ENCODE measurements at regions not wholly inside any gene's neighbourhood (a gene's known extent, or its start where the extent isn't known, plus 50 kb on each side); places are given as distances from the start of the nearest gene placed in this dataset.

DNA sequence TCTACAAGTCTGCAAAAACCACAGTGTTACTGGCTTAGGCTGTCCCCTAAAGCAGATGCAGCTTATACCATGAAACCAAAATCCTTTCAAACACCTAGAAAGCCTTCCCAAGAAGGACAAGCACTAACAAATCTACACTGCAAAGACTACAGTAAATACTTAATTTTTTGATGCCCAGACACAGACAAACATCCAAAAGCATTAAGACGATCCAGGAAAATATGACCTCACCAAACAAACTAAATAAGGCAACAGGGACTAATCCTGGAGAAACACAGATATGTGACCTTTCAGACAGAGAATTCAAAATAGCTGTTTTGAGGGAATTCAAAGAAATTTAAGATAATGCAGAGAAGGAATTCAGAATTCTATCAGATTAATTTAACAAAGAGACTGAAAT is 423.5 kb downstream of the COL12A1 start:
- TF ChIP-seq, protein P1, sequence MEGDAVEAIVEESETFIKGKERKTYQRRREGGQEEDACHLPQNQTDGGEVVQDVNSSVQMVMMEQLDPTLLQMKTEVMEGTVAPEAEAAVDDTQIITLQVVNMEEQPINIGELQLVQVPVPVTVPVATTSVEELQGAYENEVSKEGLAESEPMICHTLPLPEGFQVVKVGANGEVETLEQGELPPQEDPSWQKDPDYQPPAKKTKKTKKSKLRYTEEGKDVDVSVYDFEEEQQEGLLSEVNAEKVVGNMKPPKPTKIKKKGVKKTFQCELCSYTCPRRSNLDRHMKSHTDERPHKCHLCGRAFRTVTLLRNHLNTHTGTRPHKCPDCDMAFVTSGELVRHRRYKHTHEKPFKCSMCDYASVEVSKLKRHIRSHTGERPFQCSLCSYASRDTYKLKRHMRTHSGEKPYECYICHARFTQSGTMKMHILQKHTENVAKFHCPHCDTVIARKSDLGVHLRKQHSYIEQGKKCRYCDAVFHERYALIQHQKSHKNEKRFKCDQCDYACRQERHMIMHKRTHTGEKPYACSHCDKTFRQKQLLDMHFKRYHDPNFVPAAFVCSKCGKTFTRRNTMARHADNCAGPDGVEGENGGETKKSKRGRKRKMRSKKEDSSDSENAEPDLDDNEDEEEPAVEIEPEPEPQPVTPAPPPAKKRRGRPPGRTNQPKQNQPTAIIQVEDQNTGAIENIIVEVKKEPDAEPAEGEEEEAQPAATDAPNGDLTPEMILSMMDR (IDR thresholded peaks at IDR 0.05): no peak
- no peak for TF ChIP-seq POLR2A (IDR thresholded peaks at IDR 0.05)
